H1 (cell line): ENCODE measurements at regions not wholly inside any gene's neighbourhood (a gene's known extent, or its start where the extent isn't known, plus 50 kb on each side); places are given as distances from the start of the nearest gene placed in this dataset.

ENCODE experiments used
- CTCF ChIA-PET: fragments of 300-600 bp; sonication (Branson Sonifier 250); formaldehyde crosslinking; loops from one replicate; lab custom pipeline; 2021; ENCODE audit not compliant: partially characterized antibody; lab: Charles Lee
- POLR2A ChIA-PET: fragments of 300-600 bp; sonication (Branson Sonifier 250); formaldehyde crosslinking; loops from one replicate; lab custom pipeline; 2021; ENCODE audit warnings: inconsistent platforms; ENCODE audit not compliant: partially characterized antibody; lab: Charles Lee
- DNase-seq, 2 experiments: peaks; one replicate each; pipeline versions ENCODE4 v3.0.0 to v3.0.0-alpha.2; 2010 to 2022; ENCODE audit warnings: low spot score in 2 of 2, low read depth in 1 of 2, mixed read lengths in 1 of 2
- FAIRE-seq: peaks from 2 replicates; lab custom pipeline; 2011; peaks lifted over from hg19 to GRCh38; lab: Jason Lieb, UNC
- H2AFZ ChIP-seq: 2 replicates; pipeline ENCODE4 v1.8.1; 2012; ENCODE audit warnings: low read length, inconsistent platforms
- H2AK5ac ChIP-seq: 2 replicates; pipeline ENCODE4 v1.6.1; 2013; ENCODE audit warnings: low read depth, low read length
- H2BK120ac ChIP-seq: replicated peaks from 2 replicates; pipeline ENCODE3; 2013; ENCODE audit warnings: low read depth, low read length, inconsistent platforms
- H2BK12ac ChIP-seq: 2 replicates; pipeline ENCODE4 v1.6.1; 2013; ENCODE audit warnings: low read depth, low read length
- H2BK15ac ChIP-seq: 2 replicates; pipeline ENCODE4 v1.6.1; 2013; ENCODE audit warnings: low read length
- H2BK20ac ChIP-seq: 2 replicates; pipeline ENCODE4 v1.6.1; 2013; ENCODE audit warnings: low read length
- H2BK5ac ChIP-seq: 2 replicates; pipeline ENCODE4 v1.6.1; 2013; ENCODE audit warnings: low read depth, low read length
- H3K14ac ChIP-seq: 2 replicates; pipeline ENCODE4 v1.6.1; 2013; ENCODE audit warnings: inconsistent platforms; ENCODE audit not compliant: insufficient read length
- H3K18ac ChIP-seq: 2 replicates; pipeline ENCODE4 v1.6.1; 2013; ENCODE audit warnings: low read length; ENCODE audit errors: extremely low read depth
- H3K23ac ChIP-seq: 2 replicates; pipeline ENCODE4 v1.6.1; 2013; ENCODE audit warnings: inconsistent platforms; ENCODE audit not compliant: insufficient read length
- H3K23me2 ChIP-seq: 2 replicates; pipeline ENCODE4 v1.6.1; 2013; ENCODE audit warnings: low read depth, low read length
- H3K27ac ChIP-seq: 2 replicates; pipeline ENCODE4 v1.6.1; 2011; ENCODE audit warnings: low read depth, low read length, inconsistent platforms
- H3K27me3 ChIP-seq, 4 experiments: replicated peaks in 1 of 4; 1 replicate in 1 of 4; 2 replicates in 3 of 4; pipeline versions ENCODE4 v1.6.1 to v1.8.1; 2011 to 2013; ENCODE audit warnings: low read length in 3 of 4, mild to moderate bottlenecking in 3 of 4, inconsistent platforms in 2 of 4, mixed read lengths in 2 of 4, moderate library complexity in 1 of 4; ENCODE audit not compliant: control insufficient read depth in 3 of 4, insufficient read depth in 3 of 4; ENCODE audit errors: extremely low read depth in 1 of 4
- H3K36me3 ChIP-seq, 4 experiments: 2 replicates each; pipeline versions ENCODE4 v1.6.1 to v1.8.1; 2011 to 2013; ENCODE audit warnings: mild to moderate bottlenecking in 4 of 4, low read length in 3 of 4, moderate library complexity in 2 of 4, control low read depth in 1 of 4, inconsistent platforms in 1 of 4; ENCODE audit not compliant: insufficient read depth in 4 of 4, control insufficient read depth in 2 of 4
- H3K4ac ChIP-seq: replicated peaks from 2 replicates; pipeline ENCODE3; 2013; ENCODE audit warnings: low read length, low read depth, mixed read lengths, inconsistent platforms; ENCODE audit not compliant: insufficient read length
- H3K4me1 ChIP-seq, 4 experiments: replicated peaks in 1 of 4; 1 replicate in 1 of 4; 2 replicates in 3 of 4; pipeline versions ENCODE4 v1.6.1 to v1.8.1; 2011 to 2013; ENCODE audit warnings: low read length in 3 of 4, inconsistent platforms in 2 of 4, mixed read lengths in 1 of 4; ENCODE audit not compliant: insufficient read depth in 4 of 4, control insufficient read depth in 3 of 4
- H3K4me2 ChIP-seq, 2 experiments: 2 replicates each; pipeline versions ENCODE4 v1.6.1 to v1.8.1; 2011 to 2013; ENCODE audit warnings: low read depth in 2 of 2, low read length in 2 of 2, control low read depth in 1 of 2, inconsistent platforms in 1 of 2, mild to moderate bottlenecking in 1 of 2; ENCODE audit not compliant: insufficient read depth in 1 of 2
- H3K4me3 ChIP-seq, 4 experiments: fragments of 200-600, 300-600 bp in 1 of 4; sonication (generic), shearing (Covaris generic), sonication (Bioruptor Twin) in 1 of 4; 2 replicates each; pipeline versions ENCODE4 v1.5.1 to v1.8.1; 2011 to 2016; ENCODE audit warnings: low read length in 4 of 4, low read depth in 3 of 4, control low read depth in 2 of 4, inconsistent platforms in 2 of 4, mild to moderate bottlenecking in 2 of 4, mixed read lengths in 1 of 4, moderate library complexity in 1 of 4; ENCODE audit not compliant: insufficient read depth in 2 of 4; ENCODE audit errors: extremely low read depth in 1 of 4
- H3K56ac ChIP-seq: replicated peaks from 2 replicates; pipeline ENCODE3; 2013; ENCODE audit warnings: low read depth, mild to moderate bottlenecking, mixed read lengths, low read length, inconsistent platforms; ENCODE audit not compliant: insufficient read length
- H3K79me1 ChIP-seq: 2 replicates; pipeline ENCODE4 v1.6.1; 2013; ENCODE audit warnings: low read depth, low read length, control low read depth
- H3K79me2 ChIP-seq, 2 experiments: 2 replicates each; pipeline versions ENCODE4 v1.6.1 to v1.8.1; 2012 to 2013; ENCODE audit warnings: low read length in 2 of 2, mild to moderate bottlenecking in 2 of 2, inconsistent platforms in 1 of 2; ENCODE audit not compliant: insufficient read depth in 2 of 2, control insufficient read depth in 1 of 2
- H3K9ac ChIP-seq, 4 experiments: replicated peaks in 1 of 4; 1 replicate in 1 of 4; 2 replicates in 3 of 4; pipeline versions ENCODE4 v1.6.1 to v1.8.1; 2011 to 2013; ENCODE audit warnings: low read depth in 3 of 4, low read length in 3 of 4, control low read depth in 2 of 4, mild to moderate bottlenecking in 2 of 4, moderate library complexity in 2 of 4, inconsistent platforms in 1 of 4; ENCODE audit errors: extremely low read depth in 1 of 4
- H3K9me3 ChIP-seq, 2 experiments: 2 replicates each; pipeline versions ENCODE4 v1.6.1 to v1.8.1; 2012 to 2013; ENCODE audit warnings: mild to moderate bottlenecking in 2 of 2, moderate library complexity in 2 of 2, control low read depth in 1 of 2, inconsistent platforms in 1 of 2, low read depth in 1 of 2, low read length in 1 of 2, mixed read lengths in 1 of 2; ENCODE audit not compliant: insufficient read depth in 2 of 2
- H4K20me1 ChIP-seq, 2 experiments: replicated peaks in 1 of 2; 2 replicates each; pipeline versions ENCODE3 to v1.8.1; 2011 to 2013; ENCODE audit warnings: inconsistent platforms in 2 of 2, low read length in 2 of 2, mild to moderate bottlenecking in 1 of 2; ENCODE audit not compliant: insufficient read depth in 2 of 2, control insufficient read depth in 1 of 2
- H4K5ac ChIP-seq: 2 replicates; pipeline ENCODE4 v1.6.1; 2013; ENCODE audit warnings: low read length, low read depth, mixed read lengths, inconsistent platforms; ENCODE audit not compliant: insufficient read length
- H4K8ac ChIP-seq: 2 replicates; pipeline ENCODE4 v1.8.0; 2013; ENCODE audit warnings: mild to moderate bottlenecking, moderate library complexity, low read length, inconsistent platforms; ENCODE audit not compliant: insufficient read depth; ENCODE audit errors: extremely low read depth
- H4K91ac ChIP-seq: replicated peaks from 2 replicates; pipeline ENCODE3; 2013; ENCODE audit warnings: low read length, mixed read lengths, inconsistent platforms; ENCODE audit not compliant: insufficient read length
- BCL11A ChIP-seq, 2 experiments: IDR thresholded peaks; one replicate each; pipeline ENCODE4 v1.6.1; 2011; ENCODE audit warnings: low read depth in 2 of 2, low read length in 2 of 2, mild to moderate bottlenecking in 2 of 2
- BRCA1 ChIP-seq: IDR thresholded peaks from 2 replicates; pipeline ENCODE4 v1.6.1; 2012; ENCODE audit warnings: low read depth, low read length, improper control_type of control experiment
- EZH2 ChIP-seq: fragments of 200-600 bp; sonication (generic); IDR thresholded peaks from 2 replicates; pipeline ENCODE4 v1.7.1; 2012; ENCODE audit warnings: low read depth, mild to moderate bottlenecking, moderate library complexity, low read length, inconsistent platforms; ENCODE audit not compliant: severe bottlenecking
- GABPA ChIP-seq: IDR thresholded peaks from 2 replicates; pipeline ENCODE4 v1.6.1; 2011; ENCODE audit warnings: mild to moderate bottlenecking, low read length, moderate library complexity, borderline replicate concordance; ENCODE audit not compliant: insufficient read depth
- HDAC6 ChIP-seq: IDR thresholded peaks from one replicate; pipeline ENCODE4 v1.7.1; 2012; ENCODE audit warnings: low read depth, mild to moderate bottlenecking, inconsistent platforms, low read length, moderate library complexity
- NRF1 ChIP-seq: IDR thresholded peaks from 2 replicates; pipeline ENCODE4 v1.6.1; 2011; ENCODE audit warnings: mild to moderate bottlenecking, low read depth, low read length, improper control_type of control experiment
- POLR2A ChIP-seq, 2 experiments: IDR thresholded peaks; 1 replicate in 1 of 2; 2 replicates in 1 of 2; pipeline ENCODE4 v1.6.1; 2011; ENCODE audit warnings: low read depth in 2 of 2, low read length in 2 of 2, mild to moderate bottlenecking in 2 of 2; ENCODE audit errors: control extremely low read depth in 1 of 2
- RNF2 ChIP-seq: fragments of 200-900, 300-1000 bp; sonication (generic); IDR thresholded peaks from 2 replicates; pipeline ENCODE4 v1.7.1; 2016; ENCODE audit warnings: borderline replicate concordance, low read depth, mild to moderate bottlenecking, antibody characterized with exemption, low read length; ENCODE audit not compliant: poor library complexity, severe bottlenecking; ENCODE audit errors: missing control alignments
- RXRA ChIP-seq: IDR thresholded peaks from 2 replicates; pipeline ENCODE4 v1.6.1; 2011; ENCODE audit warnings: low read depth, mild to moderate bottlenecking, low read length, moderate library complexity; ENCODE audit not compliant: insufficient read depth
- TAF7 ChIP-seq: optimal IDR thresholded peaks from 2 replicates; pipeline ENCODE3; 2011; ENCODE audit warnings: low read depth, mild to moderate bottlenecking, inconsistent platforms, low read length, moderate library complexity, borderline replicate concordance
- WGBS, 2 experiments: shearing (Covaris generic) in 1 of 2; methylation state at CpG; one replicate each; pipeline versions ENCODE4 v1.1.6 to v1.1.7; 2013 to 2015; ENCODE audit warnings: low lambda C conversion rate in 2 of 2, mixed read lengths in 2 of 2, inconsistent platforms in 1 of 2, low coverage in 1 of 2, missing lambda C conversion rate in 1 of 2; ENCODE audit not compliant: insufficient replicate concordance in 2 of 2, insufficient coverage in 1 of 2, insufficient read length in 1 of 2; ENCODE audit errors: extremely low coverage in 1 of 2, missing lambda C conversion rate in 1 of 2; 5-methylcytosine and 5-hydroxymethylcytosine counted together
- TF ChIP-seq, protein P1 (sequence below): IDR thresholded peaks from 2 replicates; pipeline ENCODE4 v1.6.1; 2012; ENCODE audit warnings: inconsistent platforms
- TF ChIP-seq, protein P2 (sequence below): IDR thresholded peaks from 2 replicates; pipeline ENCODE4 v1.6.1; 2011; ENCODE audit warnings: low read length, improper control_type of control experiment

GRCh38 chr11:37811349-37811748 lies 1213.3 kb upstream of the RAG2 start:
- CTCF ChIA-PET, result interaction anchor here (0.9 kb wide), 1 partner anchor 135 kb away, joined by 3 read pairs; no protein-coding TSS in a partner anchor
- no peak for DNase-seq
- TF ChIP-seq RXRA (no peak), BCL11A (IDR thresholded peaks at IDR 0.05; ENCODE audit: low read depth in 2 of 2, low read length in 2 of 2) (no peak), POLR2A (IDR thresholded peaks at IDR 0.05; ENCODE audit: control extremely low read depth in 1 of 2, low read depth in 2 of 2, low read length in 2 of 2) (no peak), NRF1 (no peak), GABPA (no peak), BRCA1 (no peak), HDAC6 (no peak), EZH2 (no peak), RNF2 (no peak), TAF7 (no peak)
- TF ChIP-seq, protein P1, sequence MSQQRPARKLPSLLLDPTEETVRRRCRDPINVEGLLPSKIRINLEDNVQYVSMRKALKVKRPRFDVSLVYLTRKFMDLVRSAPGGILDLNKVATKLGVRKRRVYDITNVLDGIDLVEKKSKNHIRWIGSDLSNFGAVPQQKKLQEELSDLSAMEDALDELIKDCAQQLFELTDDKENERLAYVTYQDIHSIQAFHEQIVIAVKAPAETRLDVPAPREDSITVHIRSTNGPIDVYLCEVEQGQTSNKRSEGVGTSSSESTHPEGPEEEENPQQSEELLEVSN, result no peak
- TF ChIP-seq, protein P2, sequence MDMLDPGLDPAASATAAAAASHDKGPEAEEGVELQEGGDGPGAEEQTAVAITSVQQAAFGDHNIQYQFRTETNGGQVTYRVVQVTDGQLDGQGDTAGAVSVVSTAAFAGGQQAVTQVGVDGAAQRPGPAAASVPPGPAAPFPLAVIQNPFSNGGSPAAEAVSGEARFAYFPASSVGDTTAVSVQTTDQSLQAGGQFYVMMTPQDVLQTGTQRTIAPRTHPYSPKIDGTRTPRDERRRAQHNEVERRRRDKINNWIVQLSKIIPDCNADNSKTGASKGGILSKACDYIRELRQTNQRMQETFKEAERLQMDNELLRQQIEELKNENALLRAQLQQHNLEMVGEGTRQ, result no peak

More at GRCh38 chr11:37811349-37811748, 1213.3 kb upstream of the RAG2 start:
- H2BK15ac ChIP-seq, result no peak overlapping the region
- H2BK12ac ChIP-seq, result no peak overlapping the region
- H2AFZ ChIP-seq, result no peak overlapping the region
- H3K18ac ChIP-seq, result no peak overlapping the region
- H3K27me3 ChIP-seq, result peaks cover 0 to 1% (median 0%) of the 10 kb centered on the region in 4 experiments; a peak in 1 of 7 replicates
- H3K27ac ChIP-seq, result no peak overlapping the region
- H3K56ac ChIP-seq, result no peak overlapping the region
- H3K4me2 ChIP-seq, result no peak overlapping the region
- H3K79me1 ChIP-seq, result no peaks in the 10 kb centered on the region
- no peak overlapping the region for H2AK5ac ChIP-seq
- POLR2A ChIA-PET, result no interaction called here
- H3K36me3 ChIP-seq, result no peaks in the 10 kb centered on the region; a peak in 1 of 8 replicates
- no peak overlapping the region for H2BK5ac ChIP-seq
- no peak overlapping the region for H4K5ac ChIP-seq
- H3K14ac ChIP-seq, result no peak overlapping the region
- peaks cover 0 to 6% (median 2%) of the 10 kb centered on the region in 4 experiments; a peak in 3 of 7 replicates for H3K4me1 ChIP-seq
- no peak overlapping the region for H4K91ac ChIP-seq
- no peak for FAIRE-seq
- peak overlapping the region; percentile 29; the same call in 1 of the 2 replicates for H4K8ac ChIP-seq
- no peak overlapping the region for H2BK20ac ChIP-seq
- no peaks in the 10 kb centered on the region for H3K23me2 ChIP-seq
- H3K9ac ChIP-seq, result no peak overlapping the region
- H3K4ac ChIP-seq, result no peak overlapping the region
- H3K23ac ChIP-seq, result no peak overlapping the region
- no peaks in the 10 kb centered on the region for H4K20me1 ChIP-seq
- no peaks in the 10 kb centered on the region for H3K9me3 ChIP-seq
- no peaks in the 10 kb centered on the region for H3K79me2 ChIP-seq
- WGBS, 2 experiments, result 96% methylated on average over 7 of the region's 7 CpGs; no CpG with 5 or more reads in 1 of the 2 experiments
- H2BK120ac ChIP-seq, result no peak overlapping the region
- H3K4me3 ChIP-seq, result no peak overlapping the region
